Keratinocyte (primary cell): ENCODE measurements at regions not wholly inside any gene's neighbourhood (a gene's known extent, or its start where the extent isn't known, plus 50 kb on each side); places are given as distances from the start of the nearest gene placed in this dataset.

ENCODE experiments used
- EZH2 ChIP-seq: IDR thresholded peaks from one replicate; pipeline ENCODE4 v1.6.1; 2012; ENCODE audit warnings: inconsistent platforms, mild to moderate bottlenecking, low read length, moderate library complexity
- TF ChIP-seq, protein P1 (sequence below), 3 experiments: IDR thresholded peaks in 1 of 3; conservative IDR thresholded peaks in 1 of 3; optimal IDR thresholded peaks in 1 of 3; 2 replicates in 2 of 3; 3 replicates in 1 of 3; pipeline versions ENCODE3 to v1.5.1; 2011; ENCODE audit warnings: low read length in 3 of 3, mild to moderate bottlenecking in 3 of 3, moderate library complexity in 2 of 3, control low read depth in 1 of 3, inconsistent platforms in 1 of 3; ENCODE audit not compliant: insufficient read depth in 2 of 3; ENCODE audit errors: extremely low read depth in 1 of 3

- TF ChIP-seq, protein P1, sequence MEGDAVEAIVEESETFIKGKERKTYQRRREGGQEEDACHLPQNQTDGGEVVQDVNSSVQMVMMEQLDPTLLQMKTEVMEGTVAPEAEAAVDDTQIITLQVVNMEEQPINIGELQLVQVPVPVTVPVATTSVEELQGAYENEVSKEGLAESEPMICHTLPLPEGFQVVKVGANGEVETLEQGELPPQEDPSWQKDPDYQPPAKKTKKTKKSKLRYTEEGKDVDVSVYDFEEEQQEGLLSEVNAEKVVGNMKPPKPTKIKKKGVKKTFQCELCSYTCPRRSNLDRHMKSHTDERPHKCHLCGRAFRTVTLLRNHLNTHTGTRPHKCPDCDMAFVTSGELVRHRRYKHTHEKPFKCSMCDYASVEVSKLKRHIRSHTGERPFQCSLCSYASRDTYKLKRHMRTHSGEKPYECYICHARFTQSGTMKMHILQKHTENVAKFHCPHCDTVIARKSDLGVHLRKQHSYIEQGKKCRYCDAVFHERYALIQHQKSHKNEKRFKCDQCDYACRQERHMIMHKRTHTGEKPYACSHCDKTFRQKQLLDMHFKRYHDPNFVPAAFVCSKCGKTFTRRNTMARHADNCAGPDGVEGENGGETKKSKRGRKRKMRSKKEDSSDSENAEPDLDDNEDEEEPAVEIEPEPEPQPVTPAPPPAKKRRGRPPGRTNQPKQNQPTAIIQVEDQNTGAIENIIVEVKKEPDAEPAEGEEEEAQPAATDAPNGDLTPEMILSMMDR (optimal IDR thresholded peaks at IDR 0.05 in 1 of 3, IDR thresholded peaks at IDR 0.05 in 1 of 3, conservative IDR thresholded peaks at IDR 0.05 in 1 of 3; ENCODE audit: extremely low read depth in 1 of 3, insufficient read depth in 2 of 3, low read length in 3 of 3) = no peak
- TF ChIP-seq EZH2 = no peak
Observed at GRCh38 chr7:110347081-110347480, 743.8 kb upstream of the LRRN3 start.
